Natural killer cell (primary cell): ENCODE measurements at regions not wholly inside any gene's neighbourhood (a gene's known extent, or its start where the extent isn't known, plus 50 kb on each side); places are given as distances from the start of the nearest gene placed in this dataset.

Experiments
- ATAC-seq, 3 donors: fragments of 150-1000 bp in 2 of 3; fragments of 200-7000 bp in 1 of 3; cut with Tn5 transposase; 1 replicate in 1 of 3; 2 replicates in 2 of 3; pipeline ENCODE4 v1.10.0; 2021; ENCODE audit warnings: mild to moderate bottlenecking in 2 of 3, moderate library complexity in 2 of 3
- DNase-seq, 2 donors: peaks; one replicate each; pipeline versions ENCODE4 v3.0.0 to v3.0.0-alpha.2; 2013 to 2021; ENCODE audit warnings: mixed read lengths in 1 of 2
- H3K27ac ChIP-seq: one replicate; pipeline ENCODE4 v1.5.1; 2013; ENCODE audit warnings: mild to moderate bottlenecking, low read length
- H3K27me3 ChIP-seq: one replicate; pipeline ENCODE4 v1.6.1; 2013; ENCODE audit warnings: low read length; ENCODE audit not compliant: control insufficient read depth, insufficient read depth
- H3K36me3 ChIP-seq: one replicate; pipeline ENCODE4 v1.6.1; 2013; ENCODE audit warnings: low read length; ENCODE audit not compliant: control insufficient read depth, insufficient read depth
- H3K4me1 ChIP-seq: one replicate; pipeline ENCODE4 v1.6.1; 2013; ENCODE audit warnings: low read length; ENCODE audit not compliant: control insufficient read depth, insufficient read depth
- H3K4me3 ChIP-seq: one replicate; pipeline ENCODE4 v1.5.1; 2013; ENCODE audit warnings: low read length
- H3K9me3 ChIP-seq: one replicate; pipeline ENCODE4 v1.6.1; 2013; ENCODE audit warnings: low read length; ENCODE audit not compliant: control insufficient read depth, insufficient read depth
- H3K27ac Mint-ChIP-seq, 2 donors: one replicate each; pipeline ENCODE4 v1.8.0; 2022; ENCODE audit warnings: mild to moderate bottlenecking in 2 of 2, mixed read lengths in 2 of 2, moderate library complexity in 1 of 2
- H3K27me3 Mint-ChIP-seq, 2 donors: one replicate each; pipeline ENCODE4 v1.8.0; 2022; ENCODE audit warnings: low read depth in 2 of 2, mixed read lengths in 2 of 2
- H3K36me3 Mint-ChIP-seq: one replicate; pipeline ENCODE4 v1.8.0; 2022; ENCODE audit warnings: mixed read lengths
- H3K4me1 Mint-ChIP-seq, 2 donors: one replicate each; pipeline ENCODE4 v1.8.0; 2022; ENCODE audit warnings: mixed read lengths in 2 of 2
- H3K4me3 Mint-ChIP-seq: one replicate; pipeline ENCODE4 v1.8.0; 2022; ENCODE audit warnings: mild to moderate bottlenecking, moderate library complexity, mixed read lengths
- H3K9me3 Mint-ChIP-seq, 2 donors: one replicate each; pipeline ENCODE4 v1.8.0; 2022; ENCODE audit warnings: mixed read lengths in 2 of 2
- CTCF ChIP-seq: fragments of 200-600 bp; IDR thresholded peaks from one replicate; pipeline ENCODE4 v1.8.0; 2022; ENCODE audit warnings: antibody characterized with exemption
- WGBS: methylation state at CpG from one replicate; pipeline ENCODE4 v1.1.7; 2013; ENCODE audit warnings: missing lambda C conversion rate; ENCODE audit not compliant: insufficient coverage; 5-methylcytosine and 5-hydroxymethylcytosine counted together
- intact Hi-C: fragments of 100-400 bp; cut with micrococcal nuclease; formaldehyde crosslinking; loops from one replicate; pipeline ENCODE4 v1.14.2; 2022

GRCh38 chr16:82259731-82260130 lies 89.7 kb upstream of the MPHOSPH6 start:
- intact Hi-C loops, result loop anchor here (5.0 to 10.0 kb wide), 2 partner anchors 323 to 375 kb away; no protein-coding TSS in a partner anchor
- H3K27me3 ChIP-seq, result no peaks in the 10 kb centered on the region
- no peak for DNase-seq
- Mint-ChIP-seq H3K9me3 (no peaks in the 10 kb centered on the region), H3K4me1 (no peaks in the 10 kb centered on the region), H3K36me3 (no peaks in the 10 kb centered on the region), H3K27ac (no peak overlapping the region), H3K4me3 (no peak overlapping the region), H3K27me3 (peaks cover 23 to 26% of the 10 kb centered on the region in 2 donors)
- H3K4me1 ChIP-seq, result no peaks in the 10 kb centered on the region
- H3K9me3 ChIP-seq, result peaks cover 2% of the 10 kb centered on the region
- no peak for ATAC-seq
- H3K27ac ChIP-seq, result no peak overlapping the region
- no peak overlapping the region for H3K4me3 ChIP-seq
- WGBS, result 97% methylated on average over 1 of the region's 1 CpG
- no peaks in the 10 kb centered on the region for H3K36me3 ChIP-seq
- no peak for TF ChIP-seq CTCF

GRCh38 chr16:82257990-82258389 lies 88.0 kb upstream of the MPHOSPH6 start:
- ATAC-seq, result no peak
- intact Hi-C loops, result no loop called here
- H3K27ac Mint-ChIP-seq, result no peak overlapping the region
- no peak overlapping the region for H3K4me3 ChIP-seq
- H3K4me1 ChIP-seq, result no peaks in the 10 kb centered on the region
- 84% methylated on average over 7 of the region's 7 CpGs for WGBS
- peaks cover 14 to 22% of the 10 kb centered on the region in 2 donors for H3K27me3 Mint-ChIP-seq
- H3K4me1 Mint-ChIP-seq, result no peaks in the 10 kb centered on the region
- H3K36me3 ChIP-seq, result no peaks in the 10 kb centered on the region
- no peak overlapping the region for H3K4me3 Mint-ChIP-seq
- no peak overlapping the region for H3K27ac ChIP-seq
- no peaks in the 10 kb centered on the region for H3K9me3 Mint-ChIP-seq
- H3K27me3 ChIP-seq, result no peaks in the 10 kb centered on the region
- peaks cover 2% of the 10 kb centered on the region for H3K9me3 ChIP-seq
- no peaks in the 10 kb centered on the region for H3K36me3 Mint-ChIP-seq
- DNase-seq, result no peak
- TF ChIP-seq CTCF, result no peak

- H3K27me3 Mint-ChIP-seq, result peaks cover 7 to 32% of the 10 kb centered on the region in 2 donors
- intact Hi-C loops, result no loop called here
- WGBS, result 78% methylated on average over 2 of the region's 2 CpGs
- no peaks in the 10 kb centered on the region for H3K9me3 Mint-ChIP-seq
- no peaks in the 10 kb centered on the region for H3K9me3 ChIP-seq
- no peak overlapping the region for H3K4me3 ChIP-seq
- TF ChIP-seq CTCF, result no peak
- H3K27me3 ChIP-seq, result no peaks in the 10 kb centered on the region
- no peak overlapping the region for H3K27ac ChIP-seq
- H3K36me3 Mint-ChIP-seq, result no peaks in the 10 kb centered on the region
- no peak for ATAC-seq
- H3K36me3 ChIP-seq, result no peaks in the 10 kb centered on the region
- no peak overlapping the region for H3K27ac Mint-ChIP-seq
- no peak overlapping the region for H3K4me3 Mint-ChIP-seq
- DNase-seq, result no peak
- H3K4me1 ChIP-seq, result no peaks in the 10 kb centered on the region
- no peaks in the 10 kb centered on the region for H3K4me1 Mint-ChIP-seq
Observed at GRCh38 chr16:82252582-82252981, 82.6 kb upstream of the MPHOSPH6 start.

- Histone ChIP-seq H3K4me3 (no peak overlapping the region), H3K27me3 (no peaks in the 10 kb centered on the region), H3K9me3 (no peaks in the 10 kb centered on the region), H3K36me3 (no peaks in the 10 kb centered on the region), H3K27ac (no peak overlapping the region), H3K4me1 (no peaks in the 10 kb centered on the region)
- ATAC-seq, result no peak
- intact Hi-C loops, result no loop called here
- H3K27me3 Mint-ChIP-seq, result peaks cover 10 to 29% of the 10 kb centered on the region in 2 donors
- TF ChIP-seq CTCF, result no peak
- H3K9me3 Mint-ChIP-seq, result no peaks in the 10 kb centered on the region
- no peak overlapping the region for H3K4me3 Mint-ChIP-seq
- H3K27ac Mint-ChIP-seq, result no peak overlapping the region
- H3K4me1 Mint-ChIP-seq, result no peaks in the 10 kb centered on the region
- DNase-seq, result no peak
- no peaks in the 10 kb centered on the region for H3K36me3 Mint-ChIP-seq
- 96% methylated on average over 1 of the region's 1 CpG for WGBS
Observed at GRCh38 chr16:82248677-82249076, 78.7 kb upstream of the MPHOSPH6 start.
